Caco-2 (cell line): ENCODE measurements at regions not wholly inside any gene's neighbourhood (a gene's known extent, or its start where the extent isn't known, plus 50 kb on each side); places are given as distances from the start of the nearest gene placed in this dataset.

ENCODE experiments used
- BruUV-seq: library from RNA; stranded (reverse); fragments of 400-500 nt; replicated peaks from 2 replicates; lab custom pipeline; 2021; lab: Mats Ljungman, UMichigan
- CTCF ChIA-PET: fragments of 300-600 bp; sonication (Branson Sonifier 250); formaldehyde crosslinking; loops from one replicate; lab custom pipeline; 2022; ENCODE audit warnings: antibody characterized with exemption; lab: Charles Lee
- POLR2A ChIA-PET: fragments of 300-600 bp; sonication (Branson Sonifier 250); formaldehyde crosslinking; loops from one replicate; lab custom pipeline; 2022; ENCODE audit warnings: antibody characterized with exemption; lab: Charles Lee
- DNase-seq, 2 experiments: peaks; one replicate each; pipeline versions ENCODE4 v3.0.0 to v3.0.0-alpha.2; 2020 to 2022
- H3K27me3 ChIP-seq: replicated peaks from 2 replicates; pipeline ENCODE4 v1.6.0; 2011; ENCODE audit warnings: low read length; ENCODE audit not compliant: control insufficient read depth, insufficient read depth
- H3K36me3 ChIP-seq: 2 replicates; pipeline ENCODE4 v1.5.1; 2011; ENCODE audit warnings: low read length; ENCODE audit not compliant: control insufficient read depth, insufficient read depth
- H3K4me1 ChIP-seq: fragments of 250-450 bp; sonication (Bioruptor Pico); 2 replicates; pipeline ENCODE4 v1.5.1; 2020; ENCODE audit warnings: mild to moderate bottlenecking
- H3K4me3 ChIP-seq: 2 replicates; pipeline ENCODE4 v1.5.1; 2011; ENCODE audit warnings: low read depth, mild to moderate bottlenecking, control low read depth, low read length
- H3K9me3 ChIP-seq: fragments of 250-450 bp; sonication (Bioruptor Pico); 2 replicates; pipeline ENCODE4 v1.5.1; 2020; ENCODE audit warnings: mild to moderate bottlenecking, moderate library complexity
- H3K27ac Mint-ChIP-seq: one replicate; pipeline ENCODE4 v1.8.0; 2022; ENCODE audit warnings: mixed read lengths; ENCODE audit not compliant: unreplicated experiment
- H3K27me3 Mint-ChIP-seq: one replicate; pipeline ENCODE4 v1.8.0; 2022; ENCODE audit warnings: mixed read lengths; ENCODE audit not compliant: insufficient read depth, unreplicated experiment
- H3K36me3 Mint-ChIP-seq: one replicate; pipeline ENCODE4 v1.8.0; 2022; ENCODE audit warnings: mild to moderate bottlenecking, mixed read lengths; ENCODE audit not compliant: insufficient read depth, unreplicated experiment
- H3K4me1 Mint-ChIP-seq: one replicate; pipeline ENCODE4 v1.8.0; 2022; ENCODE audit warnings: low read depth, mixed read lengths; ENCODE audit not compliant: unreplicated experiment
- H3K4me3 Mint-ChIP-seq: one replicate; pipeline ENCODE4 v1.8.0; 2022; ENCODE audit warnings: mild to moderate bottlenecking, moderate library complexity, mixed read lengths; ENCODE audit not compliant: unreplicated experiment
- H3K9me3 Mint-ChIP-seq: one replicate; pipeline ENCODE4 v1.8.0; 2022; ENCODE audit warnings: mixed read lengths; ENCODE audit not compliant: unreplicated experiment
- CTCF ChIP-seq, 2 experiments: fragments of 200-600 bp in 1 of 2; IDR thresholded peaks; 1 replicate in 1 of 2; 2 replicates in 1 of 2; pipeline versions ENCODE4 v1.5.1 to v1.8.0; 2011 to 2022; ENCODE audit warnings: antibody characterized with exemption in 1 of 2, control low read depth in 1 of 2, inconsistent platforms in 1 of 2, low read depth in 1 of 2, low read length in 1 of 2, mild to moderate bottlenecking in 1 of 2, moderate library complexity in 1 of 2; ENCODE audit not compliant: insufficient read depth in 1 of 2, severe bottlenecking in 1 of 2, unreplicated experiment in 1 of 2
- intact Hi-C: fragments of 100-400 bp; cut with micrococcal nuclease; formaldehyde crosslinking; loops from one replicate; pipeline ENCODE4 v1.10.0; 2022; ENCODE audit not compliant: unreplicated experiment

GRCh38 chr2:185625604-185626003 is 113.0 kb upstream of the FSIP2 start:
- no peak for DNase-seq
- no peaks in the 10 kb centered on the region for H3K9me3 ChIP-seq
- no peaks in the 10 kb centered on the region for H3K4me1 ChIP-seq
- Mint-ChIP-seq H3K9me3 (no peaks in the 10 kb centered on the region), H3K4me1 (no peaks in the 10 kb centered on the region), H3K27me3 (no peaks in the 10 kb centered on the region), H3K36me3 (no peaks in the 10 kb centered on the region), H3K4me3 (no peak overlapping the region), H3K27ac (no peak overlapping the region)
- BruUV-seq = no TSS peak
- no peak overlapping the region for H3K4me3 ChIP-seq
- H3K27me3 ChIP-seq = no peaks in the 10 kb centered on the region; the same call in 1 of the 2 replicates
- POLR2A ChIA-PET = no interaction called here
- CTCF ChIA-PET = no interaction called here
- no peak for TF ChIP-seq CTCF (IDR thresholded peaks at IDR 0.05; ENCODE audit: insufficient read depth in 1 of 2, low read depth in 1 of 2, low read length in 1 of 2, severe bottlenecking in 1 of 2, unreplicated experiment in 1 of 2)
- intact Hi-C loops = no loop called here
- no peaks in the 10 kb centered on the region for H3K36me3 ChIP-seq

GRCh38 chr2:185628985-185629384 is 109.6 kb upstream of the FSIP2 start:
- H3K4me3 Mint-ChIP-seq = no peak overlapping the region
- no TSS peak for BruUV-seq
- no peaks in the 10 kb centered on the region for H3K27me3 Mint-ChIP-seq
- Histone ChIP-seq H3K4me3 (no peak overlapping the region), H3K9me3 (no peaks in the 10 kb centered on the region), H3K4me1 (no peaks in the 10 kb centered on the region), H3K27me3 (no peaks in the 10 kb centered on the region; the same call in 1 of the 2 replicates), H3K36me3 (no peaks in the 10 kb centered on the region)
- ChIA-PET POLR2A (interaction anchor here (0.6 kb wide), 1 partner anchor 438 kb away, joined by 4 read pairs; no protein-coding TSS in a partner anchor), CTCF (no interaction called here)
- H3K36me3 Mint-ChIP-seq = no peaks in the 10 kb centered on the region
- H3K27ac Mint-ChIP-seq = no peak overlapping the region
- H3K9me3 Mint-ChIP-seq = no peaks in the 10 kb centered on the region
- no peaks in the 10 kb centered on the region for H3K4me1 Mint-ChIP-seq
- peak in 1 of 2 experiments; percentile 24 for TF ChIP-seq CTCF (IDR thresholded peaks at IDR 0.05; ENCODE audit: insufficient read depth in 1 of 2, low read depth in 1 of 2, low read length in 1 of 2, severe bottlenecking in 1 of 2, unreplicated experiment in 1 of 2)
- intact Hi-C loops = loop anchor here (1.0 kb wide), 1 partner anchor 627 kb away; no protein-coding TSS in a partner anchor
- DNase-seq = peak; percentile 32 to 45

- BruUV-seq = no TSS peak
- H3K27me3 ChIP-seq = no peaks in the 10 kb centered on the region; the same call in 1 of the 2 replicates
- ChIA-PET CTCF (no interaction called here), POLR2A (no interaction called here)
- intact Hi-C loops = no loop called here
- Mint-ChIP-seq H3K4me1 (no peaks in the 10 kb centered on the region), H3K27me3 (no peaks in the 10 kb centered on the region), H3K4me3 (no peak overlapping the region), H3K36me3 (no peaks in the 10 kb centered on the region), H3K27ac (no peak overlapping the region), H3K9me3 (no peaks in the 10 kb centered on the region)
- no peak for DNase-seq
- H3K36me3 ChIP-seq = no peaks in the 10 kb centered on the region
- H3K4me1 ChIP-seq = no peaks in the 10 kb centered on the region
- H3K9me3 ChIP-seq = no peaks in the 10 kb centered on the region
- H3K4me3 ChIP-seq = no peak overlapping the region
- TF ChIP-seq CTCF (IDR thresholded peaks at IDR 0.05; ENCODE audit: insufficient read depth in 1 of 2, low read depth in 1 of 2, low read length in 1 of 2, severe bottlenecking in 1 of 2, unreplicated experiment in 1 of 2) = no peak
Measured at GRCh38 chr2:185633621-185634020, 105.0 kb upstream of the FSIP2 start.
